ENCODE measurements at regions not wholly inside any gene's neighbourhood (a gene's known extent, or its start where the extent isn't known, plus 50 kb on each side); places are given as distances from the start of the nearest gene placed in this dataset.

DNA sequence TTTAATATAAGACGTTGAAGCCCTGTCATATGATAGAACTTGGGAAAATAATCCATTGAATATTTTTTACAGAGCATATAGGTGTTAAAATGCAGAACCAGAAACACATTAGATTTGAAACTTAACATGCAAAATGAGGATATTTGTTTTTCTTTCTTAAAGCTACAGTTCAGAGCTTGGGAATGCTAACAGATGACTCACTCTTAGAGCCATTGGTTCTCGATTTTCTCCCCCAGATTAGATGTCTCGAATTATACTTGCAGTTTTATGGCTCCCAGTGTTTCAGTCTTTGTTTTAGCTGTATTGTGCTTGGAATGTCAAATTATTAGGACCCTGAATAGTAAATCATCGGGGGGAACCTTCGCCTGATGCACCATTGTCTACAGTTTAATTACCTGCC is 575.7 kb upstream of the ZP4 start:
- Histone ChIP-seq H2AFZ (ENCODE audit: low read length) (no peak overlapping the region), H3K79me2 (ENCODE audit: insufficient read depth, low read length) (no peaks in the 10 kb centered on the region), H3K4me2 (ENCODE audit: low read depth, low read length) (no peak overlapping the region), H4K20me1 (ENCODE audit: insufficient read depth, low read length) (no peaks in the 10 kb centered on the region), H3K27ac (ENCODE audit: extremely low read length, insufficient read depth, low read length) (no peak overlapping the region), H3K4me3 (replicated peaks in 1 of 3; ENCODE audit: insufficient read depth in 1 of 3, low read depth in 2 of 3, low read length in 3 of 3) (no peak overlapping the region), H3K4me1 (ENCODE audit: insufficient read depth, low read length) (no peaks in the 10 kb centered on the region), H3K9me3 (ENCODE audit: low read length) (peaks cover 96% of the 10 kb centered on the region), H3K27me3 (ENCODE audit: control insufficient read depth in 1 of 2, insufficient read depth in 2 of 2, low read length in 2 of 2) (no peaks in the 10 kb centered on the region), H3K36me3 (replicated peaks in 1 of 2; ENCODE audit: control insufficient read depth in 1 of 2, insufficient read depth in 2 of 2, low read length in 2 of 2) (no peaks in the 10 kb centered on the region), H3K9ac (ENCODE audit: insufficient read depth, low read depth, low read length) (no peak overlapping the region)
- ChIA-PET CTCF (ENCODE audit: low intra/inter-chr PET ratio, low total read pairs) (no interaction called here), POLR2A (no interaction called here)
- ATAC-seq (no peak), DNase-seq (ENCODE audit: low spot score) (no peak), FAIRE-seq (no peak)
- no TSS peak for BruUV-seq (replicated peaks)
- in situ Hi-C loops (cut with HindIII; ENCODE audit: extremely low pct_ligation_motif_present, low pct_unique_long_range_greater_than_20kb) = no loop called here
- intact Hi-C loops (cut with micrococcal nuclease; ENCODE audit: unreplicated experiment) = no loop called here
- WGBS (ENCODE audit: low lambda C conversion rate) = 4% methylated on average over 5 of the region's 5 CpGs
- TF ChIP-seq RARG (CRISPR knock-in tag; IDR thresholded peaks at IDR 0.05; ENCODE audit: low read depth) = no peak
- TF ChIP-seq KMT2A (CRISPR knock-in tag; IDR thresholded peaks at IDR 0.05) = no peak
- TF ChIP-seq, protein P1, sequence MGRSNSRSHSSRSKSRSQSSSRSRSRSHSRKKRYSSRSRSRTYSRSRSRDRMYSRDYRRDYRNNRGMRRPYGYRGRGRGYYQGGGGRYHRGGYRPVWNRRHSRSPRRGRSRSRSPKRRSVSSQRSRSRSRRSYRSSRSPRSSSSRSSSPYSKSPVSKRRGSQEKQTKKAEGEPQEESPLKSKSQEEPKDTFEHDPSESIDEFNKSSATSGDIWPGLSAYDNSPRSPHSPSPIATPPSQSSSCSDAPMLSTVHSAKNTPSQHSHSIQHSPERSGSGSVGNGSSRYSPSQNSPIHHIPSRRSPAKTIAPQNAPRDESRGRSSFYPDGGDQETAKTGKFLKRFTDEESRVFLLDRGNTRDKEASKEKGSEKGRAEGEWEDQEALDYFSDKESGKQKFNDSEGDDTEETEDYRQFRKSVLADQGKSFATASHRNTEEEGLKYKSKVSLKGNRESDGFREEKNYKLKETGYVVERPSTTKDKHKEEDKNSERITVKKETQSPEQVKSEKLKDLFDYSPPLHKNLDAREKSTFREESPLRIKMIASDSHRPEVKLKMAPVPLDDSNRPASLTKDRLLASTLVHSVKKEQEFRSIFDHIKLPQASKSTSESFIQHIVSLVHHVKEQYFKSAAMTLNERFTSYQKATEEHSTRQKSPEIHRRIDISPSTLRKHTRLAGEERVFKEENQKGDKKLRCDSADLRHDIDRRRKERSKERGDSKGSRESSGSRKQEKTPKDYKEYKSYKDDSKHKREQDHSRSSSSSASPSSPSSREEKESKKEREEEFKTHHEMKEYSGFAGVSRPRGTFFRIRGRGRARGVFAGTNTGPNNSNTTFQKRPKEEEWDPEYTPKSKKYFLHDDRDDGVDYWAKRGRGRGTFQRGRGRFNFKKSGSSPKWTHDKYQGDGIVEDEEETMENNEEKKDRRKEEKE (IDR thresholded peaks at IDR 0.05) = no peak
- TF ChIP-seq, protein P2, sequence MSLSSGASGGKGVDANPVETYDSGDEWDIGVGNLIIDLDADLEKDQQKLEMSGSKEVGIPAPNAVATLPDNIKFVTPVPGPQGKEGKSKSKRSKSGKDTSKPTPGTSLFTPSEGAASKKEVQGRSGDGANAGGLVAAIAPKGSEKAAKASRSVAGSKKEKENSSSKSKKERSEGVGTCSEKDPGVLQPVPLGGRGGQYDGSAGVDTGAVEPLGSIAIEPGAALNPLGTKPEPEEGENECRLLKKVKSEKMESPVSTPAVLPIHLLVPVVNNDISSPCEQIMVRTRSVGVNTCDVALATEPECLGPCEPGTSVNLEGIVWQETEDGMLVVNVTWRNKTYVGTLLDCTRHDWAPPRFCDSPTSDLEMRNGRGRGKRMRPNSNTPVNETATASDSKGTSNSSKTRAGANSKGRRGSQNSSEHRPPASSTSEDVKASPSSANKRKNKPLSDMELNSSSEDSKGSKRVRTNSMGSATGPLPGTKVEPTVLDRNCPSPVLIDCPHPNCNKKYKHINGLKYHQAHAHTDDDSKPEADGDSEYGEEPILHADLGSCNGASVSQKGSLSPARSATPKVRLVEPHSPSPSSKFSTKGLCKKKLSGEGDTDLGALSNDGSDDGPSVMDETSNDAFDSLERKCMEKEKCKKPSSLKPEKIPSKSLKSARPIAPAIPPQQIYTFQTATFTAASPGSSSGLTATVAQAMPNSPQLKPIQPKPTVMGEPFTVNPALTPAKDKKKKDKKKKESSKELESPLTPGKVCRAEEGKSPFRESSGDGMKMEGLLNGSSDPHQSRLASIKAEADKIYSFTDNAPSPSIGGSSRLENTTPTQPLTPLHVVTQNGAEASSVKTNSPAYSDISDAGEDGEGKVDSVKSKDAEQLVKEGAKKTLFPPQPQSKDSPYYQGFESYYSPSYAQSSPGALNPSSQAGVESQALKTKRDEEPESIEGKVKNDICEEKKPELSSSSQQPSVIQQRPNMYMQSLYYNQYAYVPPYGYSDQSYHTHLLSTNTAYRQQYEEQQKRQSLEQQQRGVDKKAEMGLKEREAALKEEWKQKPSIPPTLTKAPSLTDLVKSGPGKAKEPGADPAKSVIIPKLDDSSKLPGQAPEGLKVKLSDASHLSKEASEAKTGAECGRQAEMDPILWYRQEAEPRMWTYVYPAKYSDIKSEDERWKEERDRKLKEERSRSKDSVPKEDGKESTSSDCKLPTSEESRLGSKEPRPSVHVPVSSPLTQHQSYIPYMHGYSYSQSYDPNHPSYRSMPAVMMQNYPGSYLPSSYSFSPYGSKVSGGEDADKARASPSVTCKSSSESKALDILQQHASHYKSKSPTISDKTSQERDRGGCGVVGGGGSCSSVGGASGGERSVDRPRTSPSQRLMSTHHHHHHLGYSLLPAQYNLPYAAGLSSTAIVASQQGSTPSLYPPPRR (CRISPR knock-in tag; IDR thresholded peaks at IDR 0.05; ENCODE audit: borderline replicate concordance) = no peak
- TF ChIP-seq ZNF343 (CRISPR knock-in tag; IDR thresholded peaks at IDR 0.05) = no peak
- no peak for TF ChIP-seq GATA4 (IDR thresholded peaks at IDR 0.05; ENCODE audit: borderline replicate concordance, low read depth)
- TF ChIP-seq, protein P3, sequence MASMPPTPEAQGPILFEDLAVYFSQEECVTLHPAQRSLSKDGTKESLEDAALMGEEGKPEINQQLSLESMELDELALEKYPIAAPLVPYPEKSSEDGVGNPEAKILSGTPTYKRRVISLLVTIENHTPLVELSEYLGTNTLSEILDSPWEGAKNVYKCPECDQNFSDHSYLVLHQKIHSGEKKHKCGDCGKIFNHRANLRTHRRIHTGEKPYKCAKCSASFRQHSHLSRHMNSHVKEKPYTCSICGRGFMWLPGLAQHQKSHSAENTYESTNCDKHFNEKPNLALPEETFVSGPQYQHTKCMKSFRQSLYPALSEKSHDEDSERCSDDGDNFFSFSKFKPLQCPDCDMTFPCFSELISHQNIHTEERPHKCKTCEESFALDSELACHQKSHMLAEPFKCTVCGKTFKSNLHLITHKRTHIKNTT (CRISPR knock-in tag; IDR thresholded peaks at IDR 0.05) = no peak
- TF ChIP-seq ZSCAN25 (CRISPR knock-in tag; IDR thresholded peaks at IDR 0.05) = no peak
- no peak for TF ChIP-seq PCBP1 (IDR thresholded peaks at IDR 0.05; ENCODE audit: borderline replicate concordance, low read depth, low read length)
- TF ChIP-seq ZNF768 (CRISPR knock-in tag; IDR thresholded peaks at IDR 0.05) = no peak
- no peak for TF ChIP-seq ZSCAN29 (CRISPR knock-in tag; conservative IDR thresholded peaks at IDR 0.05)
- TF ChIP-seq ZNF746 (CRISPR knock-in tag; IDR thresholded peaks at IDR 0.05) = no peak
- TF ChIP-seq MYC (CRISPR knock-in tag; IDR thresholded peaks at IDR 0.05; ENCODE audit: borderline replicate concordance) = no peak
- no peak for TF ChIP-seq ARNTL (CRISPR knock-in tag; IDR thresholded peaks at IDR 0.05)
- TF ChIP-seq HNRNPK (IDR thresholded peaks at IDR 0.05; ENCODE audit: low read depth, low read length, poor library complexity, severe bottlenecking) = no peak
- TF ChIP-seq, protein P4, sequence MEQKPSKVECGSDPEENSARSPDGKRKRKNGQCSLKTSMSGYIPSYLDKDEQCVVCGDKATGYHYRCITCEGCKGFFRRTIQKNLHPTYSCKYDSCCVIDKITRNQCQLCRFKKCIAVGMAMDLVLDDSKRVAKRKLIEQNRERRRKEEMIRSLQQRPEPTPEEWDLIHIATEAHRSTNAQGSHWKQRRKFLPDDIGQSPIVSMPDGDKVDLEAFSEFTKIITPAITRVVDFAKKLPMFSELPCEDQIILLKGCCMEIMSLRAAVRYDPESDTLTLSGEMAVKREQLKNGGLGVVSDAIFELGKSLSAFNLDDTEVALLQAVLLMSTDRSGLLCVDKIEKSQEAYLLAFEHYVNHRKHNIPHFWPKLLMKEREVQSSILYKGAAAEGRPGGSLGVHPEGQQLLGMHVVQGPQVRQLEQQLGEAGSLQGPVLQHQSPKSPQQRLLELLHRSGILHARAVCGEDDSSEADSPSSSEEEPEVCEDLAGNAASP (CRISPR knock-in tag; IDR thresholded peaks at IDR 0.05; ENCODE audit: borderline replicate concordance) = no peak
- TF ChIP-seq CBFB (CRISPR knock-in tag; IDR thresholded peaks at IDR 0.05) = no peak
